IPS-18c (cell line): ENCODE measurements at regions not wholly inside any gene's neighbourhood (a gene's known extent, or its start where the extent isn't known, plus 50 kb on each side); places are given as distances from the start of the nearest gene placed in this dataset.
"Not testable (repeated sequence)": the region's sequence is repeated elsewhere in the genome, so short reads cannot be mapped to it uniquely, and the experiment has no call there.

Experiments
- H3K4me3 ChIP-seq: 2 replicates; pipeline ENCODE4 v1.7.0; 2013; ENCODE audit warnings: low read depth, mild to moderate bottlenecking, low read length, moderate library complexity; ENCODE audit not compliant: insufficient read depth
- H3K9me3 ChIP-seq: one replicate; pipeline ENCODE4 v1.6.1; 2013; ENCODE audit warnings: mild to moderate bottlenecking, low read length, moderate library complexity; ENCODE audit not compliant: control insufficient read depth, insufficient read depth

DNA sequence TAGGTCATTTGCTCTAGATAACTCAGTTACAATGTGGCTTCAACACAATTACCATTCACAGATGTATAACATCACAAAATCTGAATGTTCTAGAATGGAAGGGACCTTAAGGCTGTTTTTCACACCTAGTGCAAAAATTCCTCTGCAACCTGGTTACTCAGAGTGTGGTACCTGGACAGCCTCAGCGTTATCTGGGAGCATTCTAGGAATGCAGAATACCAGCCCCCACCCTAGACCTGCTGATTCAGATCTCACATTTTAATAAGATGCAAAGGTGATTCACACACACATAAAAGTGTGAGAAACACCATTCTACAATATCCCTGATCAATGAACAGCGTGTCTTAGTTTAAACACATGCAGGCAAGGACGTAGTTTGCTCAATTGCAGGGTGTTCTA is 233.1 kb downstream of the TDRD15 start:
- peaks cover 3% of the 10 kb centered on the region for H3K9me3 ChIP-seq
- H3K4me3 ChIP-seq, result no peak overlapping the region

- Histone ChIP-seq H3K9me3 (peaks cover 3% of the 10 kb centered on the region), H3K4me3 (no peak overlapping the region)
Measured at GRCh38 chr2:21358976-21359375, 235.2 kb downstream of the TDRD15 start.

- H3K9me3 ChIP-seq, result peaks cover 2% of the 10 kb centered on the region
Measured at GRCh38 chr2:21361384-21361783, 237.6 kb downstream of the TDRD15 start.

GRCh38 chr2:21361957-21362486 is 238.3 kb downstream of the TDRD15 start:
- Histone ChIP-seq H3K4me3 (no peak overlapping the region), H3K9me3 (no peaks in the 10 kb centered on the region)

More at GRCh38 chr2:21361384-21361783, 237.6 kb downstream of the TDRD15 start:
- H3K4me3 ChIP-seq, result no peak overlapping the region

DNA sequence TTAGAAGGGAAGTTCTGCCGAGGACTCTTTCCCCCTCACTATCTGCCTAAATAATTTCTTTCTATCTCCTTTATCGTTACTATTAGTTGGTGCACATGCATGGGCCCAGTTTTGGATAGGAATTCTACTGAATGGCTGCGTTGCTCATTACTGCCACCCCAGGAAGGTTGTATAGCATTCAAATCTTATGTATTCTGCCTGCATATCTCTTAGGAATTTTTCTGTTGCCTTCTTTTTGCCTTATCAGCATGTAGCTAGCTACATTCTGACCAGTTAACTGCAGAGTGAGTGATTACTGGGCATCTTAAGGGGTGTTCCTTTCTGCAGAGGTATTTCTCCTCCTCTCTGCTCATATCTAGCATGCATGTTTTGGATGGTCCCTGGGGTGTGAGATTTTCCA is 239.6 kb downstream of the TDRD15 start:
- no peaks in the 10 kb centered on the region for H3K9me3 ChIP-seq

GRCh38 chr2:21367421-21367820 is 243.7 kb downstream of the TDRD15 start:
- Histone ChIP-seq H3K9me3 (no peaks in the 10 kb centered on the region), H3K4me3 (no peak overlapping the region)

More for the DNA sequence above, 239.6 kb downstream of the TDRD15 start:
- H3K4me3 ChIP-seq, result no peak overlapping the region

DNA sequence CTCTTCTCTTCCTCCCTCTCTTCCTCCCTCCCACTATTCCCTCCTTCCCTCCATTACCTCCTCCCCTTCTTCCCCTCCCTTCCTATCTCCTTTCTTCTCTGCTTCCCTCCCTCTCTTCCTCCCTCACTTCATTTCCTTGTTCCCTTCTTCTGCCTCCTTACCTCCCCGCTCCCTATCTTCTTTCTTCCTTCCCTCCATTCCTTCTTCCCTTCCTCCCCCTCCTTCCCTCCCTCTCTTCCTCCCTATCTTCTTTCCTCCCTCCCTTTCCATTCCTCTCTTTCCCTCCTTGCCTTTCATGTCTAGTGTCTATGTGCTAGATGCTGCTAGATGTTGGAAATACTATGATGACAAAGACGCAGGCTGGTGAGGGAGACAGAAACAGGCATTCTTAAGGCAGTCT is 246.0 kb downstream of the TDRD15 start:
- Histone ChIP-seq H3K9me3 (peaks cover 2% of the 10 kb centered on the region), H3K4me3 (no peak overlapping the region)

DNA sequence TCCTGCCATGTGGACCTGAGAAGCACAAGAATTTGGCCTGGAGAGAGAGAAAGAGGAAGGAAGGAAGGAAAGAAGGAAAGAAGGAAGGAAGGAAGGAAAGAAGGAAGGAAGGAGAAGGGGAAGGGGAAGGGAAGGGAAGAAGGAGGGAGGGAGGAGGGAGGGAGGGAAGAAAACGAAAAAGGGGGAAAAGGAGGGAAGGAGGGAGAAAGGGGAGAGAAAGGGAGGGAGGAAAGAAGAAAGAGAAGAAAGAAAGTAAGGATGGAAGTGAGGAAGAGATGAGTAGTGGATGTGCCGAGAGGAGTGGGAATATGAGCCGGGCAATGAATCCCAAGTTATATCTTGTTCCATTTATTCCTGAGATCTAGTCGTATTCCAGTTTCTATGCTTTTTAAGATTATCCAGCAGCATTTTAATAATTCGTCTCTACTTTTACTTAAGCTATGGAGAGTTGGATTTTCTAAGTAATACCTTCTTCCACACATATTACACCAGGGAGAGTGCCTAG is 247.8 kb downstream of the TDRD15 start:
- Histone ChIP-seq H3K4me3 (no peak overlapping the region), H3K9me3 (peaks cover 2% of the 10 kb centered on the region)

DNA sequence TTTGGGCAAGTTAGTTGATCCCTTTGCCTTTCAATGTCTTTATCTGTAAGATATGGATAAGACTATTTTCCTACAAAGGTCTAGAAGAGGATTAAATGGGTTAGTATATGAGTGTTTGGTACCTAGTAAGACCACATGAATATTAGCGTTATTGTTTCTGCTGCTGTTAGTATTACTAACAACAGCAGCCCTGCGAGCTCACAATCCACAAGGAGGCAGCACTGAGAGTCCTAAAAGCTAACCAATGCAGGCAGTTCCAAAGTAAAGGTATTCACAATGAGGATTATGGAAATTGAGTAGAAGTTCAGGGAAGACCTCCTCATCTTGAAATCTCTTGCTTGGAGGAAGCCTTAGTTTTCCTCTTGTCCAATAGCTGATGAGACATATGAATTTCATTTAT is 248.9 kb downstream of the TDRD15 start:
- Histone ChIP-seq H3K4me3 (no peak overlapping the region), H3K9me3 (peaks cover 2% of the 10 kb centered on the region)

GRCh38 chr2:21376864-21377263 is 253.1 kb downstream of the TDRD15 start:
- peaks cover 2% of the 10 kb centered on the region for H3K9me3 ChIP-seq
- no peak overlapping the region for H3K4me3 ChIP-seq

GRCh38 chr2:21379140-21379539 is 255.4 kb downstream of the TDRD15 start:
- H3K9me3 ChIP-seq, result peaks cover 2% of the 10 kb centered on the region

DNA sequence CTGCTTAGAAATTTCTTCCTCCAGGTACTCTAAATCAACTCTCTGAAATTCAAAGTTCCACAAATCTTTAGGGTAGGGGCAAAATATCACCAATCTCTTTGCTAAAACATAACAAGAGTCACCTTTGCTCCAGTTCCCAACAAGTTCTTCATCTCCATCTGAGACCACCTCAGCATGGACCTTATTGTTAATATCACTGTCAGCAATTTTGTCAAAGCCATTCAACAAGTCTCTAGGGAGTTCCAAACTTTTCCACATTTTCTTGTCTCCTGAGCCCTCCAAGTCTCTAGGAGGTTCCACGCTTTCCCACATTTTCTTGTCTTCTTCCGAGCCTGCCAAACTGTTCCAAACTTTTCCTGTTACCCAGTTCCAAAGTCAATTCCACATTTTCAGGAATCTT is 255.9 kb downstream of the TDRD15 start:
- H3K9me3 ChIP-seq, H3K4me3 ChIP-seq: not testable (repeated sequence)

More at GRCh38 chr2:21379140-21379539, 255.4 kb downstream of the TDRD15 start:
- no peak overlapping the region for H3K4me3 ChIP-seq

GRCh38 chr2:21381421-21381820 is 257.7 kb downstream of the TDRD15 start:
- Histone ChIP-seq H3K4me3 (no peak overlapping the region), H3K9me3 (no peaks in the 10 kb centered on the region)

DNA sequence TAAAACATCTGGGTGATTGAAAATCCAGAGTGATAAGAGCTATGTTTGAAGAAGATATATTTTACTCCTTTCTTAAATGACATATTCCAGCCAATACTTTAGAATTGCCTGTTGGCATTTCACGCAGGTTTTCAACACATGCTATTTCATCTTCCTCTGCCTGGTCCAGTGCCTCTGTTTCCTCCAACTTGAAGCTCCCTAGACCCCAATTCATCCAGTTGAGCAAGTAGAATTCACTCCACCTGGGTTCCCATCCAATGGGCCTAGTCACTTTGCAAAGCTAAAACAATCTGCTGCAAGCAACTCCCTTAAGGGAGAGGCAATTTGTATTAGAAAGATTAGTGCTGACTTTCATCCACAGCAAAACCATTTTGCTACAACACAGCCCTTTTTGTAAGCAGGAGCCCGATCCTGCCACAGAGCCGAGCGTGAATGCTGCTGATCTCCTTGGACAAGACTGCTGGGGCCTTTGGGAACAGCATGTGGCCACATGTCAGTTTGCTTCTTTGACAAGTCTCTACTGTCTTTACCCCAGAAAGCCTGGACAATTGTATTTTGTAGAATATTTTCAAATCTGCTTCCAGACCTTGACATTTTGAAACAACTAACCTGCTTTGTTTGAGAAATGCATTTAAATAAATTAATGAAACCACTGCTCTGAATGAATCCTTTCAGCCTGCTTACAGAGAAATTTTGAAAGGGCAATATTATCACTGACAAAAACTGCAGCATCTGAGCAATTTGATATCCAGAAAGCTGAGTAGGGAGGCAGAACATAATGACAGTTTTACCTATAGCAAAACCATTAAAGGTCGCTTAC is 259.1 kb downstream of the TDRD15 start:
- Histone ChIP-seq H3K9me3 (no peaks in the 10 kb centered on the region), H3K4me3 (no peak overlapping the region)

DNA sequence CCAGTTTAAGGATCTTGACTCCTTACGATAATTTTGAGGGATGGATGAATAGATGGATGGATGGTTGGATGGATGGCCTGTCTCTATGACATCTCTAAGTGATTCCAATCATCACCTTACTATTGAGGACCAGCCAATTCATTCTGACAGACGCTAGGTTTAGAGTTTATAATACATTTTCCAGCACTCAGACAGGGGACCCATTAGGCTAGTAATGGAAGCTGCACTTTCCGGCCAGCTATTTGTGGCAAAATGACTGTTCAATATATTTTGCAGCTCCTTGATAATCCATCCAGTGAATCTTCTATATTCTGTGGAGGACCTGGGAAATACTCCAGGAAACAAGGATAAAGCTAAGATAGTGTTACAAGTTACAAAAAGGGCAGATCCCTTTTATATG is 262.9 kb downstream of the TDRD15 start:
- H3K9me3 ChIP-seq, result no peaks in the 10 kb centered on the region
- no peak overlapping the region for H3K4me3 ChIP-seq

GRCh38 chr2:21392649-21393048 is 268.9 kb downstream of the TDRD15 start:
- H3K4me3 ChIP-seq, result no peak overlapping the region

DNA sequence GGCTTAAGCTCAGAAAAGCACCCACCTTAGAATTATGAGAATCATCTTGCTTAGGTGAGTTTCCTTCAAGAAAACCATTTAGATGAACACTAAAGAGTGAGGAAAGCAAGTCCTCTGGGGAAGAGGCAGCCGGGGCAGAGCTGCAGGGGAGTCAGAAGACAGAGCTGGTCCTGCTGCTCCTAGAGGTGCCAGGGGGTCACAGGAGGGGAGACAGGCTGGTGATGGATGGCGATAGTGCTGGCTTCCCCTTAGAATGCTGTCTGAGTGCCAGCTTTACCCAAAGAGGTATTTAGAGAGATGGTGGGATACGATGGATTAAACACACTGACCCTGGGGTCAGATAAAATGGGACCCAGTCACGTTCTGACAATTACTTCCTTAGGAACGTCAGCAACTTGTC is 269.4 kb downstream of the TDRD15 start:
- Histone ChIP-seq H3K4me3 (no peak overlapping the region), H3K9me3 (no peaks in the 10 kb centered on the region)

More at GRCh38 chr2:21392649-21393048, 268.9 kb downstream of the TDRD15 start:
- H3K9me3 ChIP-seq, result no peaks in the 10 kb centered on the region

- no peak overlapping the region for H3K4me3 ChIP-seq
- no peaks in the 10 kb centered on the region for H3K9me3 ChIP-seq
Measured at GRCh38 chr2:21395366-21395765, 271.6 kb downstream of the TDRD15 start.
